Left lung (tissue), 4 donors: ENCODE measurements at regions not wholly inside any gene's neighbourhood (a gene's known extent, or its start where the extent isn't known, plus 50 kb on each side); places are given as distances from the start of the nearest gene placed in this dataset.

Experiments
- ATAC-seq: fragments of 200-7000 bp; cut with Tn5 transposase; one replicate; pipeline ENCODE4 v1.9.1; 2020; ENCODE audit warnings: moderate library complexity
- DNase-seq, 4 donors: peaks; one replicate each; pipeline ENCODE4 v3.0.0-alpha.2; 2013 to 2020
- H3K27ac ChIP-seq, 2 donors: fragments of 200-600 bp; sonication (generic) in 1 of 2; one replicate each; pipeline versions ENCODE4 v1.5.0 to v1.8.0; 2020 to 2021
- H3K27me3 ChIP-seq, 2 donors: fragments of 200-600 bp; sonication (generic) in 1 of 2; one replicate each; pipeline versions ENCODE4 v1.5.0 to v1.8.0; 2020 to 2021
- H3K36me3 ChIP-seq, 2 donors: fragments of 200-600 bp; sonication (generic) in 1 of 2; one replicate each; pipeline versions ENCODE4 v1.5.0 to v1.8.0; 2020 to 2021
- H3K4me1 ChIP-seq, 2 donors: fragments of 200-600 bp; one replicate each; pipeline ENCODE4 v1.8.0; 2021
- H3K4me3 ChIP-seq, 2 donors: fragments of 200-600 bp; sonication (generic) in 1 of 2; one replicate each; pipeline versions ENCODE4 v1.5.0 to v1.8.0; 2020 to 2021; ENCODE audit warnings: mild to moderate bottlenecking in 1 of 2
- H3K9me3 ChIP-seq, 2 donors: fragments of 200-600 bp; sonication (generic) in 1 of 2; one replicate each; pipeline versions ENCODE4 v1.5.0 to v1.8.0; 2020 to 2021
- intact Hi-C, 2 donors: fragments of 100-400 bp; cut with DNase I; formaldehyde crosslinking; loops; one replicate each; pipeline versions ENCODE4 v1.11.2 to v1.14.2; 2022
- TF ChIP-seq, protein P1 (sequence below), 2 donors: fragments of 200-600 bp; sonication (generic) in 1 of 2; IDR thresholded peaks; one replicate each; pipeline versions ENCODE4 v1.5.0 to v1.8.0; 2021; ENCODE audit warnings: antibody characterized with exemption in 2 of 2
- donor health status: DM: no; HTN: yes; CAD: no.
- donor health status: DM: no; HTN: no; CAD: no.

DNA sequence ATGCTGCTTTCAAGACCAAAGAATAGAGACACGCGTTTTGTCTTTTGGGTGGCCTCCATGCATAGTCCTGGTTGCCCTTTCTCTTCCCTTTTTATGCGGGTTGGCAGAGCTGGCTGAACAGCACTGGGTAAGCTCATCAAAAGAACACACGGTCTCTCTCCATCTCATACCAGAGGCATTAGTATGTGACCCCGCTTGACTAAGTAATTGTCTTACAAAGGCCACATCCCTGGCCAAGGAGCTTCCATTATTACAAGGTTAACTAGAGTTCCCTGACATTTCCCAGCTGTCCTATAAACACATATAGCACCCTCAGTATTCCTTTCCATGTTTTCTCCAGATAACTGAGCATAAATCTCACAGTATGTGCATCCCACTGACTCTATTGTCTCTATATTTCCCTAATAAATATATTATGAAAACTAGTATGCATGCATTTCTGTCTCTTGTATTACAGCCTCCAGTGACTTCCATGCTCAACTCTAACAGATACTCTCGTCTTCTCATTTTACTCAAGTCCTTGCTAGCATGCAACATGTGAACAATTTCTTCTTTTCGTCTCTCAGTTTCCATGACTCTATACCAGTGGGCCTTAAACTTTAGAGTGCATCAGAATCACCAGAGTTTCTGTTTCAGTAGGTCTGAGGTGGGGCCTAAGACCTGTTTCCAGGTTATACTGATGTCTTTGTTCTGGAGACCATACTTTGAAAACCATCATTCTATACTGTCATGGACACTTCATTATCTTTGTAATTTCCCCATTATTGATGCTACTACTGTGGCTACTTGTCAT, 247.7 kb upstream of the ARSJ start:
- TF ChIP-seq, protein P1, sequence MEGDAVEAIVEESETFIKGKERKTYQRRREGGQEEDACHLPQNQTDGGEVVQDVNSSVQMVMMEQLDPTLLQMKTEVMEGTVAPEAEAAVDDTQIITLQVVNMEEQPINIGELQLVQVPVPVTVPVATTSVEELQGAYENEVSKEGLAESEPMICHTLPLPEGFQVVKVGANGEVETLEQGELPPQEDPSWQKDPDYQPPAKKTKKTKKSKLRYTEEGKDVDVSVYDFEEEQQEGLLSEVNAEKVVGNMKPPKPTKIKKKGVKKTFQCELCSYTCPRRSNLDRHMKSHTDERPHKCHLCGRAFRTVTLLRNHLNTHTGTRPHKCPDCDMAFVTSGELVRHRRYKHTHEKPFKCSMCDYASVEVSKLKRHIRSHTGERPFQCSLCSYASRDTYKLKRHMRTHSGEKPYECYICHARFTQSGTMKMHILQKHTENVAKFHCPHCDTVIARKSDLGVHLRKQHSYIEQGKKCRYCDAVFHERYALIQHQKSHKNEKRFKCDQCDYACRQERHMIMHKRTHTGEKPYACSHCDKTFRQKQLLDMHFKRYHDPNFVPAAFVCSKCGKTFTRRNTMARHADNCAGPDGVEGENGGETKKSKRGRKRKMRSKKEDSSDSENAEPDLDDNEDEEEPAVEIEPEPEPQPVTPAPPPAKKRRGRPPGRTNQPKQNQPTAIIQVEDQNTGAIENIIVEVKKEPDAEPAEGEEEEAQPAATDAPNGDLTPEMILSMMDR (IDR thresholded peaks at IDR 0.05), result no peak
- no peak for DNase-seq
- H3K9me3 ChIP-seq, result no peaks in the 10 kb centered on the region
- no peak overlapping the region for H3K27ac ChIP-seq
- ATAC-seq, result no peak
- H3K4me1 ChIP-seq, result no peaks in the 10 kb centered on the region
- H3K4me3 ChIP-seq, result no peak overlapping the region
- H3K27me3 ChIP-seq, result no peaks in the 10 kb centered on the region
- no peaks in the 10 kb centered on the region for H3K36me3 ChIP-seq
- intact Hi-C loops, result no loop called here

DNA sequence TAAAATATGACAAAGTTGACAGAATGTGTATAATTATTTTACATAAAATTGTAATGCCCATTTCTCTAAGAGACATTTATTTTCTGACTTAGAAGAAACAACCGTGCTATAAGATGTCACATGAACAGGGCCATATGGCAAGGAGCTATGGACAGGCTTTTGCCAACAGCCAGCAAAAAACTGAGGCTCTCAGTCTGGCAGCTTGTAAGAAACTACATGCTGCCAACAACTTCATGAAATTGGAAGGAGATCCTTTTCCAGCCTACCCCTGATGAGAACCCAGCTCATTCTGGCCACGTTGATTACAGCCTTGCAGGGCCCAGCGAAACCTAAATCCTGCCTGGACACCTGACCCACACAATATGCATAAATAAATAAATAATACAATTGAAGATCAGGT, 250.3 kb upstream of the ARSJ start:
- no peaks in the 10 kb centered on the region for H3K4me1 ChIP-seq
- no peaks in the 10 kb centered on the region for H3K27me3 ChIP-seq
- DNase-seq (no peak), ATAC-seq (no peak)
- H3K36me3 ChIP-seq, result no peaks in the 10 kb centered on the region
- intact Hi-C loops, result no loop called here
- TF ChIP-seq, protein P1 (IDR thresholded peaks at IDR 0.05), result no peak
- no peak overlapping the region for H3K27ac ChIP-seq
- no peak overlapping the region for H3K4me3 ChIP-seq
- no peaks in the 10 kb centered on the region for H3K9me3 ChIP-seq

DNA sequence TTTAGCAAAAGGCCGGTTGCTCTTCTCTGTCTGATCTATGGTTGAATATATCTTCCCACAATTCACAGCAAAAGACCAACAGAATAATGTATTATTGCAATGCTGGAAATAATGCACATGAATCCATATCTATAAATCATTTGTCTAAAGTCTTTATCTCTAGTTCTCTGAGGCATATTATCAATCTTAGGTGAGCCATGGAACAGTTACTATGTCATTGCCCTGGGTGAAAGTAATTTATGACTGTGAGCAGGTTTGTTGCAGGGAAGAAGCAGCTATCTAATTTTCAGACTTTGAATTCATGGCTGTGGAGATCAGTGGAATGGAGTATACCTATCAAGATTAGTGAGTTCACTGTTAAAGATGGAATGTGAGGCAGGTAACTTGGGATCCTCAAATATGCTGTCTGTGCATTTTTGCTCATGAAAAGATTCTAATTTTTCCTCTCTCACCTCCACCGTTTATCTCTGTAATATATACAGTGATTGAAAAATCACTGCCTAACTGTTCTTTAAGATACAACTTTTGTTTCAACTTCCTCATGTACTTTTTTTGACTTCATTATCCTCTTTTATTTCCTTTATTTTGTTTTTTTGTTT, 256.8 kb upstream of the ARSJ start:
- DNase-seq (no peak), ATAC-seq (no peak)
- Histone ChIP-seq H3K9me3 (no peaks in the 10 kb centered on the region), H3K4me1 (no peaks in the 10 kb centered on the region), H3K36me3 (no peaks in the 10 kb centered on the region), H3K27me3 (no peaks in the 10 kb centered on the region), H3K4me3 (no peak overlapping the region), H3K27ac (no peak overlapping the region)
- intact Hi-C loops, result no loop called here
- TF ChIP-seq, protein P1 (IDR thresholded peaks at IDR 0.05), result no peak

DNA sequence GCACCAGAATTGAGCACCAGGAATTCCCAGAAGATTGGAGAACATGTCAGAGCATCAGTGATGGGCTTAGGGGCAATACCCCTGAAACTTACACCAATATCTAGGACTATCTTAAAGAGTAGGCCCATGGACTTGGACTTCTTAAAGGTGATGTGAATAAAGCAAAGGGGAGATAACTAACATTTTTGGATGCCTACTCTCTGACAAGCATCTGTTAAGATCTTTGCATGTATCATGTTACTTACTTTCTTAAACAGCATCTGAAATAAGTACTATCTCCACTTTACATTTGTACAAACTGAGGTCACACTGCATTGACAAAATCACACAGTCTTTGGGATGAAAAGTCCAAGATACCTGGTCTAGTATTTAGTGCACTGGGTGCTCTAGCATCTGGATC, 258.6 kb upstream of the ARSJ start:
- Histone ChIP-seq H3K27me3 (no peaks in the 10 kb centered on the region), H3K36me3 (no peaks in the 10 kb centered on the region), H3K9me3 (no peaks in the 10 kb centered on the region), H3K27ac (no peak overlapping the region), H3K4me1 (no peaks in the 10 kb centered on the region), H3K4me3 (no peak overlapping the region)
- intact Hi-C loops, result no loop called here
- DNase-seq (no peak), ATAC-seq (no peak)
- TF ChIP-seq, protein P1 (IDR thresholded peaks at IDR 0.05), result no peak

DNA sequence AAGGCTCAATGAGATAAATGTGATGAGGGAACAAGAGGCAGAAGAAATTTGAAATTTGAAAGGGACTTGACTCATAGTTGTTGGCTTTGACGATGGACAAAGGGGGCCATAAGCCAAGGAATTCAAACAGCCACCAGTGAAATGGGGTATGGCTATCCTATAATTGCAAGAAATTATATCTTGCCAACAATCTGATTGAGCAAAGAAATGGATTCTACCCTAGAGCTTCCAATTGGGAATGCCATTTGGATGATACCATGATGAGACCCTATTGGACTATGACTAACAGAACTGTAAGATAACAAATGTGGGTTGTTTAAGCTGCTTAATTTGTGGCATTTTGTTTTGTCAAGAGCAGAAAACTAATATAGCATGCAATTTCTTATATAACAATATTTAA, 270.1 kb upstream of the ARSJ start:
- TF ChIP-seq, protein P1 (IDR thresholded peaks at IDR 0.05), result no peak
- ATAC-seq, result no peak

More for the DNA sequence above, 270.1 kb upstream of the ARSJ start:
- Histone ChIP-seq H3K4me1 (no peaks in the 10 kb centered on the region), H3K27ac (no peak overlapping the region), H3K27me3 (no peaks in the 10 kb centered on the region), H3K9me3 (peaks cover 0 to 4% of the 10 kb centered on the region in 2 donors), H3K36me3 (no peaks in the 10 kb centered on the region), H3K4me3 (no peak overlapping the region)
- intact Hi-C loops, result no loop called here
- DNase-seq, result no peak
